Inflammatory macrophage treated with lipopolysaccharide for 1 hour (primary cell): ENCODE measurements at regions not wholly inside any gene's neighbourhood (a gene's known extent, or its start where the extent isn't known, plus 50 kb on each side); places are given as distances from the start of the nearest gene placed in this dataset.

Experiments used
- DNase-seq, 2 donors: peaks; one replicate each; pipeline ENCODE4 v3.0.0-alpha.2; 2020 to 2022

DNA sequence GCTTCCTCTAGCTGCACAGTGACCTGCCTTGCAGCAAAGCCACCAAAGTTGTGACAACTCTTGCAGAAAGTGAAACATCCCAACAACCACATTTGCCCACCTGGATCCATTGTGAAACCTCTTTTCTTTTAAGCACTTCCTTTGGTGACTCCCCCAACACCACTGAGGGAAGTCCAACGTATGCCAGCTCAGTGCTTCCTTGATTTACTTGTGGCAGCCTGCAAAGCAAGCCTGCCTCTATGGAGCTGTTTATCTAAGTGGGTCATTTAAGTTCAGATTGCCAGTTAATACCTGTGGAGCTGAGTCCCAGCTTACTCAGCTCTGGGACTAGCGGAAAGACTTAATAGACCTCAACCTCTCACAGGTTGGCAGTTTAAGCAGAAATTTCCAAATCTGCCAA, 230.8 kb upstream of the GHITM start:
- no peak for DNase-seq

DNA sequence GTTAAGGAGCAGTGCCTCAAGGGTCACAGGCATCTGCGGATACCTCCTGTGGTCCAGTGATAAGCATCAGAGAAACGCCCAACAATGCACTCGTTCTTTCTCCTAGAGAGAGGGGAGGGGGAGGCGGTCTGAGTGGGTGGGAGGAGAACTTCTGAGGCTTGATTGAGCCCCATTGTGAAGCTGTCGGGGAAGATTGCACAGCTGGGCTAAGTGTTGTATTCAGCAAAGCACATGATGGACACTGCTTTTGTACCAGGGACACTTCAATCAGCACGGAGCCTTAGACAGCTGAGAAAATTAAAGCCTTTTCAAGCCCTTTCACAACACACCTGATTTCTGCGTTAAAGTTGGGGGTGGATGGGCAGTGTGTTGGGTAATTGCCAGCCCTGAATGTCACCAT, 230.3 kb upstream of the GHITM start:
- DNase-seq: no peak

GRCh38 chr10:83915801-83916200, 223.5 kb upstream of the GHITM start:
- no peak for DNase-seq

GRCh38 chr10:83917537-83918506, 221.5 kb upstream of the GHITM start:
- DNase-seq: peak; percentile 44 to 46

GRCh38 chr10:83919187-83919586, 220.1 kb upstream of the GHITM start:
- DNase-seq: no peak

GRCh38 chr10:83921984-83922860, 217.1 kb upstream of the GHITM start:
- no peak for DNase-seq

DNA sequence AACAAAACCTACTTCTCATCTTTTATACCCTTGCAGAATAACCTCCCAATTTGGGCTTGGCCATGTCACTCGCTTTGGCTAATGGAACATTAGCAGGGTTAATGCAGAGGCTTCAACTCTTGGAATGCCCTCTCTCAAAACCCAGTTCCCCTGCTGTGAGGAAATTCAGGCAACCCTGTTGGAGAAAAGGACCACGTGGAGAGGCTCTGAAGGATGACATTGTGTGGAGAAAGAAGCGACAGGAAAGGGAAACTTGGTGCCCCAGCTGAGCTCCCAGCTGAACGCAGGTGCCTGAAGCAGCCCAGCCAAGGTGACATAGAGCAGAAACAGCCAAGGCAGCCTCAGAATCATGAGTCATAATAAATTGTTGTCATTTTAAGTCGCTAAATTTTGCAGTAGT, 214.2 kb upstream of the GHITM start:
- DNase-seq: no peak

DNA sequence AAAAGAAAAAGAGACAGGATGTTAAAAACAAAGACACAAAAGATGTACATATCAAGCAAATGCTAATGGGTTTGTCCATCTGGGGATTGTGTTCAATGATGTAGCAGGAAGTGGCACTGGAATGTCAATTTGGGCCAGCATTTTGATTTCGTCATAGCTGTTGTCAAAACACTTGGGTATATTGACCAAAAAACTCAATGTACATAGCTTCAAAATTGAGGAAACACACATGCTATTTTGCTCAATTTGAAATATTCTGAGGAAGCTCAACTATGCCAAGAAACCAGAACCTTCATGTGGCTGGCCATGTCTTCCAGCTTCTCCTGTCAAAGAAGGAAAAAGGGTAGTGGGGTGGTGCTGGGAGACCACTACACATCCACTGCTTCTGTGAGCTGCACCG, 212.7 kb upstream of the GHITM start:
- DNase-seq: no peak

- no peak for DNase-seq
Observed at GRCh38 chr10:83927166-83927565, 212.1 kb upstream of the GHITM start.

DNA sequence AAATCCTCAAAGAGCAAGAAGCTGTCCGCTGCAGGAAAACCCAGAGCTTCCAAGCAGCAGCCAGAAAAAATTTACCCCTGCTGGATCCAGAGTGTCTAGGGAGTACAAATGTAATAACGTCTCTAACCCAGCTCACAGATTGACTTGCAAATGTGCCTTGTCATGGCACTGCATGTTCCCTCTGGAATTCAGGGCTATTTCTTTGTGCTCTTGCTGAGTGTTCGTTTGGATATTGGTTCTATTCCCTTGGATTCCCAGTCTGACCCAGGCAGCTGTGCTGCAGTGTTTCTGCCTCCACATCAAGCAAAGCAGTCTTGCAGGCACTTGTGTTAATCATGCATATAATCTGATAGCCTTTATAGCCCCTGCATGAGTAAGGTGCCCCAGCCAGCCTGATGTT, 209.9 kb upstream of the GHITM start:
- no peak for DNase-seq

DNA sequence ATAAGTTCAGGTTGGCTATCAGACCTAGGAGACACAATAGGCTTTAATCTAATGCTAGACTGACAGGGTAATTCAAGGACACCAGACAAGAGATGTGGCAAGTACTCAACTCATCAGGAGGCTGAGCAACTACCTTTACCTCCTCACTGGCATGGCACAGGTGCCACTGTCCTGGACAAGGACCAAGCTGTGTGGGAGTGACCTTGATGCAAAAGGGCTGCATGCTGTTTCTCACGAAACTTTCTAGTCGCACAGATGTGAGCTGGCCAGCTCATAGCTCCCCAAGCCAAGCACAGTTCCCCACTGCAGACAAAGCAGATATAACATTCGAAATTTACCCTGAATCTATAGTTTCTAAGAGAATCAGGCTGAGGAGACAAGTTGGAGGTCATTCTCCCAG, 207.6 kb upstream of the GHITM start:
- no peak for DNase-seq

GRCh38 chr10:83932245-83932644, 207.1 kb upstream of the GHITM start:
- DNase-seq: no peak

DNA sequence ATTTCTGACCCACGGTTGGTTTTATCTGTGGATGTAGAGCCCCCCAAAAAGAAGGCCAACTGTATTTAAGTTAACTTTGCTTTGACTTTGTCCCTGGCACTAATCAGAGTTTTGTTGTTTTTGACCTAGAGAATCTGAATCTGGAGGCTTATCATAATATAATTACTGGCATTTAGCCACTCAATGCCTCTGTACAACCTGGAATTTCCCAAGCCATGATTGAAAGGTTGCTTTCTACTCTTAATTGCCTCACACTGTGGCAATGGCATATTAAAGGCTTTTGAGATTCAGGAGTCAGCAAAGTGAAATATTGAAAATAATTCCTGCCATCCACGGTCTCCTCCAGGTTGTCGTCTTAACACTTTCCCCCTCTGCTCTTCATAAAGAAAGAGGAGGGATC, 205.2 kb upstream of the GHITM start:
- no peak for DNase-seq

DNA sequence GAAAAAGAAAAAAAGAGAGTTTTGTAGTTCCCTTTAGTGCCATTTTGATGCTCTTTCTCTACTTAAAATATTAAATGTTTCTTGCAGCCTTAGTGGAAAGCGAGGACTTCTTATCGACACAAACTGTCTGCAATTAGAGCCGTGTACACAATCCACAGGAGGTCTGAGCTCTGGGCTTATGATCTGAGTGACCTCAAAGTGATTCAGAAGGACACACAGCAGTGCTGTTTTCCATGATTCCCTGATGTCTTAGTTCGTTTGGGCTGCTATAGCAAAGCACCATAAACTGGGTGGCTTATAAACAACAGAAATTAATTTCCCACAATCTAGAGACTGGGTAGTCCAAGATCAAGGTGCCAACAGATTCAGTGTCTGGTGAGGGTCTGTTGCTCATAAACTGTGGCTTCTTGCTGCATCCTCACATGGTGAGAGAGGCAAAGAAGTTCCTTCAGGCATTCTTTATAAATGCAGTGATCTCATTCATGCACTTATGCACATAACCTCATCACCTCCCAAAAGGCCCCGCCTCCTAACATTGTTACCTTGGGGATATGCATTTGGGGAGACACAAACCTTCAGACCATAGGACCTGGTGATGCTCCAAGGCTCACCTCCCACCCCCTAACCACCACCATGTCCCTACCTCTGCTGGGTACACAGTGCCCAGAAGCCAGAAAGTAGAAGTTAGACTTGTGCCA, 204.5 kb upstream of the GHITM start:
- DNase-seq: no peak

- DNase-seq: no peak
Observed at GRCh38 chr10:83935339-83935736, 204.0 kb upstream of the GHITM start.

GRCh38 chr10:83935911-83936310, 203.4 kb upstream of the GHITM start:
- DNase-seq: no peak

GRCh38 chr10:83937161-83937560, 202.1 kb upstream of the GHITM start:
- no peak for DNase-seq

- no peak for DNase-seq
Observed at GRCh38 chr10:83937826-83938225, 201.5 kb upstream of the GHITM start.

DNA sequence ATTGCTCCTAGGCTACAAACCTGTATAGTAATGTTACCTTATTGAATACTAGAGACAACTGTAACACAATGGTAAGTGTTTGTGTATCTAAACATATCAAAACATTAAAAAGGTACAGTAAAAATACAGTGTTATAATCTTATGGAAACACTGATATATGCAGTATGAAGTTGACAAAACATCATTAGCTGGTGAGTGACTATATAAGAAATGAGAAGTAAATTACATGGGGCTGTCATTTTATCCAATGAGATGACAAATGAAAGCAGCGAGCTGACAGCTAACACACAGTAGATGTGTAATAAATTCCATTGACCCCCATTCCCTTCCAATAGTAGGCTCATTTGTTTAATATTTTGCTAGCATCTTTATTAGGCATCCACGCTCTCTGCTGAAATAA, 198.1 kb upstream of the GHITM start:
- DNase-seq: no peak

- DNase-seq: no peak
Observed at GRCh38 chr10:83942410-83942809, 196.9 kb upstream of the GHITM start.

GRCh38 chr10:83943049-83943448, 196.3 kb upstream of the GHITM start:
- DNase-seq: no peak

GRCh38 chr10:83943920-83944319, 195.4 kb upstream of the GHITM start:
- DNase-seq: no peak
